Smooth muscle cell (in vitro differentiated cells): ENCODE measurements at regions not wholly inside any gene's neighbourhood (a gene's known extent, or its start where the extent isn't known, plus 50 kb on each side); places are given as distances from the start of the nearest gene placed in this dataset.

ENCODE experiments used
- DNase-seq: peaks from one replicate; lab custom pipeline; 2025; ENCODE audit not compliant: unreplicated experiment; lab: John Stamatoyannopoulos, UW
- H2AFZ ChIP-seq: fragments of 200-600 bp; sonication (generic); 2 replicates; pipeline ENCODE4 v1.6.0; 2016; ENCODE audit warnings: antibody characterized with exemption, low read depth, mild to moderate bottlenecking
- H3F3A ChIP-seq: fragments of 200-600 bp; sonication (generic); 2 replicates; pipeline ENCODE4 v1.6.0; 2017; ENCODE audit warnings: antibody characterized with exemption, low read depth
- H3K27ac ChIP-seq: fragments of 200-600 bp; sonication (generic); 2 replicates; pipeline ENCODE4 v1.5.1; 2016; ENCODE audit warnings: low read depth, mild to moderate bottlenecking
- H3K27me3 ChIP-seq: fragments of 200-600 bp; sonication (generic); 2 replicates; pipeline ENCODE4 v1.6.1; 2016; ENCODE audit warnings: low read depth, mild to moderate bottlenecking
- H3K36me3 ChIP-seq: fragments of 200-600 bp; sonication (generic); 2 replicates; pipeline ENCODE4 v1.5.1; 2016; ENCODE audit warnings: low read depth
- H3K4me1 ChIP-seq: fragments of 200-600 bp; sonication (generic); 2 replicates; pipeline ENCODE4 v1.5.1; 2016; ENCODE audit warnings: low read depth
- H3K4me2 ChIP-seq: fragments of 200-600 bp; sonication (generic); 2 replicates; pipeline ENCODE4 v1.6.0; 2016; ENCODE audit warnings: mild to moderate bottlenecking
- H3K4me3 ChIP-seq: fragments of 200-600 bp; sonication (generic); 2 replicates; pipeline ENCODE4 v1.5.1; 2016; ENCODE audit warnings: mild to moderate bottlenecking
- H3K79me2 ChIP-seq: fragments of 200-600 bp; sonication (generic); 2 replicates; pipeline ENCODE4 v1.6.0; 2016; ENCODE audit warnings: low read depth, mild to moderate bottlenecking
- H3K9ac ChIP-seq: fragments of 200-600 bp; sonication (generic); 2 replicates; pipeline ENCODE4 v1.6.0; 2016; ENCODE audit warnings: low read depth
- H3K9me3 ChIP-seq: fragments of 200-600 bp; sonication (generic); replicated peaks from 2 replicates; pipeline ENCODE4 v1.5.1; 2016; ENCODE audit warnings: low read depth
- H4K20me1 ChIP-seq: fragments of 200-600 bp; sonication (generic); 2 replicates; pipeline ENCODE4 v1.6.0; 2016; ENCODE audit warnings: low read depth
- WGBS: methylation state at CpG from one replicate; pipeline ENCODE4 v1.1.7; 2016; ENCODE audit warnings: low lambda C conversion rate; 5-methylcytosine and 5-hydroxymethylcytosine counted together
- TF ChIP-seq, protein P1 (sequence below): fragments of 200-600 bp; sonication (generic); IDR thresholded peaks from 2 replicates; pipeline ENCODE4 v1.5.1; 2017; ENCODE audit warnings: borderline replicate concordance, mild to moderate bottlenecking, antibody characterized with exemption; ENCODE audit not compliant: insufficient read depth, poor library complexity, severe bottlenecking

DNA sequence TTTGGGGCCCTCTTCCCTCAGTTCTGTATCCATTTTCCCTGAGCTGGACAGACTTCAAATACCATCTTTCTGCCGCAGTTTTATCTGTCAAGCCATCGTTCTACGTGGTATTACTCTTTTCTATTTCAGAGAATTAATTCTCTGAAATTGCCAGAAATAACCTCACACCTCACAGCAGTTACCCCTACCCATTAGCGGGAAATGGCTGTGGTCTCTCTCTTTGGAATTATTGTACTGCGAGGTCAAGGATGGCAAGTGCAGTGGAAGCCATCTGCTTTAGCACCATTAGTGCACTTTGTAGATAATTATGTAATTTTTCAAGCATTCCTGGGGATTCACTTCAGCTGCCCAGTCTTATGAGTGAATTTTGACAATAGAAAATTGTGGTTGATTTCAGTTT lies 147.8 kb upstream of the CDH4 start:
- Histone ChIP-seq H3K79me2 (no peaks in the 10 kb centered on the region), H3K36me3 (no peaks in the 10 kb centered on the region), H3K4me2 (no peak overlapping the region), H3F3A (no peaks in the 10 kb centered on the region), H3K4me3 (no peak overlapping the region), H3K9me3 (no peaks in the 10 kb centered on the region), H3K27ac (no peak overlapping the region), H3K4me1 (peaks cover 3% of the 10 kb centered on the region), H3K9ac (no peak overlapping the region), H3K27me3 (peaks cover 11% of the 10 kb centered on the region), H4K20me1 (no peaks in the 10 kb centered on the region), H2AFZ (no peak overlapping the region)
- 92% methylated on average over 5 of the region's 5 CpGs for WGBS
- TF ChIP-seq, protein P1, sequence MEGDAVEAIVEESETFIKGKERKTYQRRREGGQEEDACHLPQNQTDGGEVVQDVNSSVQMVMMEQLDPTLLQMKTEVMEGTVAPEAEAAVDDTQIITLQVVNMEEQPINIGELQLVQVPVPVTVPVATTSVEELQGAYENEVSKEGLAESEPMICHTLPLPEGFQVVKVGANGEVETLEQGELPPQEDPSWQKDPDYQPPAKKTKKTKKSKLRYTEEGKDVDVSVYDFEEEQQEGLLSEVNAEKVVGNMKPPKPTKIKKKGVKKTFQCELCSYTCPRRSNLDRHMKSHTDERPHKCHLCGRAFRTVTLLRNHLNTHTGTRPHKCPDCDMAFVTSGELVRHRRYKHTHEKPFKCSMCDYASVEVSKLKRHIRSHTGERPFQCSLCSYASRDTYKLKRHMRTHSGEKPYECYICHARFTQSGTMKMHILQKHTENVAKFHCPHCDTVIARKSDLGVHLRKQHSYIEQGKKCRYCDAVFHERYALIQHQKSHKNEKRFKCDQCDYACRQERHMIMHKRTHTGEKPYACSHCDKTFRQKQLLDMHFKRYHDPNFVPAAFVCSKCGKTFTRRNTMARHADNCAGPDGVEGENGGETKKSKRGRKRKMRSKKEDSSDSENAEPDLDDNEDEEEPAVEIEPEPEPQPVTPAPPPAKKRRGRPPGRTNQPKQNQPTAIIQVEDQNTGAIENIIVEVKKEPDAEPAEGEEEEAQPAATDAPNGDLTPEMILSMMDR: no peak
- no peak for DNase-seq

DNA sequence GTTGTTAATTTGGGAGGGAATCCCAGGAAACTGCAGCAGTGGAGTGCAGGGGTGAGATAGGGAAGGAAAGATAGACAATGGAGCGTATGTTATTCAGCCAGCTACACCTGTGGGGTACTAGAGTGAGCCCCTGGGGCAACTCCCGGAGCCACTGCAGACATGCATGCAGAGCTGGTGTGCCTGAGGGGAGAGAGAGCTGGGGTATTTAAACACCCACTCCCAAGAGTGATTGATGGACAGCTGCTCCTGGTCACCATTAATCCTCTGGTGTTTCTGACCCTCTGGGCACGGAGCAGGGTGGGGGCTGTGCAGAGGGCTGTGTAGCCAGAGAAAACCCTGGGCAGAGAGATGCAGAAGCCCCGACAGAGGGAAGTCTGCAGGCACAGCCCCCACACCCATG lies 146.7 kb upstream of the CDH4 start:
- 70% methylated on average over 4 of the region's 4 CpGs for WGBS
- Histone ChIP-seq H4K20me1 (no peaks in the 10 kb centered on the region), H3F3A (no peaks in the 10 kb centered on the region), H3K9ac (no peak overlapping the region), H3K4me2 (no peak overlapping the region), H3K27ac (no peak overlapping the region), H3K9me3 (no peaks in the 10 kb centered on the region), H3K36me3 (no peaks in the 10 kb centered on the region), H3K4me1 (peaks cover 3% of the 10 kb centered on the region), H2AFZ (no peak overlapping the region), H3K4me3 (no peak overlapping the region), H3K27me3 (peaks cover 11% of the 10 kb centered on the region), H3K79me2 (no peaks in the 10 kb centered on the region)
- TF ChIP-seq, protein P1: no peak
- no peak for DNase-seq

DNA sequence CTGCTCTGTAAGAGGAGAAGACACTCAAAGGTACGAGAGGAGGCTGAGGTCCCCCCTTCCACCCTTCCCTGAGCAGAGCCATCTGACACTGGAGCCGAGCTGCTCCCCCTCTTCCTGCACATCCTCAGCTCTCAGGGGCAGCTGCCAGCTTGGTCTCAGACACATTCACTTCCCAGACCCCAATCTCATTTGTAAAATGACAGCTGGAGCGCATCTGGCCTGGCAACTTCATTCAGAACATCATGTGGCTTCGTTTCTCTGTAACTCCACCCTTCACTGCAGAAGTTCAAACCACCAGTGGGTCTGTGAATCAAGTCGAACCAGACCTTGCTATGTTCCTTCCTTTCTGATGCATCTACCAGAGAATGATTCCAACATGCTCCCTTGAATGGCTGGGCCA lies 145.6 kb upstream of the CDH4 start:
- no peak overlapping the region for H3K4me3 ChIP-seq
- H3F3A ChIP-seq: no peaks in the 10 kb centered on the region
- no peak overlapping the region for H3K4me2 ChIP-seq
- H3K27ac ChIP-seq: no peak overlapping the region
- H3K27me3 ChIP-seq: peaks cover 11% of the 10 kb centered on the region
- H3K9me3 ChIP-seq: no peaks in the 10 kb centered on the region
- H3K36me3 ChIP-seq: no peaks in the 10 kb centered on the region
- H3K79me2 ChIP-seq: no peaks in the 10 kb centered on the region
- H4K20me1 ChIP-seq: no peaks in the 10 kb centered on the region
- TF ChIP-seq, protein P1: no peak
- H3K4me1 ChIP-seq: peaks cover 3% of the 10 kb centered on the region
- H3K9ac ChIP-seq: no peak overlapping the region
- WGBS: 88% methylated on average over 5 of the region's 5 CpGs
- no peak for DNase-seq
- no peak overlapping the region for H2AFZ ChIP-seq

DNA sequence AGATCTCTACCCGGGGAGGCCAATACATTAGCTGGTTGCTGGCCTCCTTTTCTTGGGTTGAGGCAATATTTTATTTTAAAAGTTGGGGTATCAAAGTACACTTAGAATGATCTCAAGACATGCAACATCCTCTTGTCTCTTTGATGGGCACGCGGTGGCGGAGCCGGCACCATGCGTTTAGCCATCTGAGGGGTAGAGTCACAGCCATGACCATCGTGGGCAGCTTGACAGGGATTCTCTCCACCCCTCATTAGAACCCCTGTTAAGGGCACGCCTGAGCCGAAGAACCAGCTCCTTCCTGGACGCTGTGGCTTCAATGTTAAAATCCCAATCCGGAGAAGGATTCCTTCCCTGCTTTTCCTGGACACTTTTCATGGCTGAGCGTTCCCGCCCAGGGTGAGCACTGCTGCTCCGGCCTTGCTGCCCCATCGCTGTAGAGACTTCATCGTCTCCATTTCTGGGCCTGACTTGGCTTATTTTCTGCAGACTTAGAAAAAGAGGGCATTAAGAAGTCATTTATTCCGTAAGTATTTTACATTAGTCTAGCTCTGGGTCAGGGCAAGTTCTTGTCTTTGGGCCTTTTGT lies 142.7 kb upstream of the CDH4 start:
- no peak overlapping the region for H3K27ac ChIP-seq
- TF ChIP-seq, protein P1: no peak
- no peaks in the 10 kb centered on the region for H3K9me3 ChIP-seq
- H3F3A ChIP-seq: no peaks in the 10 kb centered on the region
- DNase-seq: no peak
- H3K9ac ChIP-seq: no peak overlapping the region
- 86% methylated on average over 17 of the region's 17 CpGs for WGBS
- no peak overlapping the region for H3K4me2 ChIP-seq
- peaks cover under 1% of the 10 kb centered on the region for H3K27me3 ChIP-seq
- no peak overlapping the region for H2AFZ ChIP-seq
- no peaks in the 10 kb centered on the region for H4K20me1 ChIP-seq
- no peaks in the 10 kb centered on the region for H3K36me3 ChIP-seq
- H3K79me2 ChIP-seq: no peaks in the 10 kb centered on the region
- no peak overlapping the region for H3K4me3 ChIP-seq
- H3K4me1 ChIP-seq: peaks cover 3% of the 10 kb centered on the region
